Uterus (tissue), 3 donors: ENCODE measurements at regions not wholly inside any gene's neighbourhood (a gene's known extent, or its start where the extent isn't known, plus 50 kb on each side); places are given as distances from the start of the nearest gene placed in this dataset.

ENCODE experiments used
- DNase-seq, 2 donors: peaks; one replicate each; pipeline ENCODE4 v3.0.0-alpha.2; 2019 to 2020
- H3K27ac ChIP-seq, 2 donors: fragments of 200-600 bp; sonication (generic); 1 replicate in 1 of 2; 2 replicates in 1 of 2; pipeline ENCODE4 v1.5.1; 2016 to 2018
- H3K27me3 ChIP-seq, 2 donors: fragments of 200-600 bp; sonication (generic); one replicate each; pipeline ENCODE4 v1.5.1; 2018 to 2019; ENCODE audit warnings: control low read depth in 1 of 2
- H3K36me3 ChIP-seq, 2 donors: fragments of 200-600 bp; sonication (generic); one replicate each; pipeline ENCODE4 v1.5.1; 2019; ENCODE audit warnings: control low read depth in 1 of 2
- H3K4me1 ChIP-seq, 2 donors: fragments of 200-600 bp; sonication (generic); one replicate each; pipeline ENCODE4 v1.5.1; 2018 to 2019; ENCODE audit warnings: control low read depth in 1 of 2
- H3K4me3 ChIP-seq, 2 donors: fragments of 200-600 bp; sonication (generic); 1 replicate in 1 of 2; 2 replicates in 1 of 2; pipeline ENCODE4 v1.5.1; 2018 to 2019; ENCODE audit warnings: mild to moderate bottlenecking in 1 of 2
- H3K9me3 ChIP-seq, 2 donors: fragments of 200-600 bp; sonication (generic); one replicate each; pipeline ENCODE4 v1.5.1; 2019; ENCODE audit warnings: control low read depth in 1 of 2
- POLR2A ChIP-seq, 2 donors: fragments of 450-650 bp; IDR thresholded peaks; one replicate each; pipeline ENCODE4 v1.6.1; 2016; ENCODE audit warnings: antibody characterized with exemption in 2 of 2, mild to moderate bottlenecking in 1 of 2, moderate library complexity in 1 of 2
- intact Hi-C: fragments of 100-400 bp; cut with DNase I; formaldehyde crosslinking; loops from one replicate; pipeline ENCODE4 v1.15.1; 2023; ENCODE audit warnings: low total_unique reads
- TF ChIP-seq, protein P1 (sequence below), 4 experiments: fragments of 200-600 bp in 2 of 4; fragments of 450-650 bp in 2 of 4; sonication (generic) in 2 of 4; IDR thresholded peaks; one replicate each; pipeline ENCODE4 v1.5.1; 2016 to 2019; ENCODE audit warnings: antibody characterized with exemption in 4 of 4, mild to moderate bottlenecking in 2 of 4, moderate library complexity in 1 of 4
- donor health status: DM: yes; HTN: yes; CAD: no.

DNA sequence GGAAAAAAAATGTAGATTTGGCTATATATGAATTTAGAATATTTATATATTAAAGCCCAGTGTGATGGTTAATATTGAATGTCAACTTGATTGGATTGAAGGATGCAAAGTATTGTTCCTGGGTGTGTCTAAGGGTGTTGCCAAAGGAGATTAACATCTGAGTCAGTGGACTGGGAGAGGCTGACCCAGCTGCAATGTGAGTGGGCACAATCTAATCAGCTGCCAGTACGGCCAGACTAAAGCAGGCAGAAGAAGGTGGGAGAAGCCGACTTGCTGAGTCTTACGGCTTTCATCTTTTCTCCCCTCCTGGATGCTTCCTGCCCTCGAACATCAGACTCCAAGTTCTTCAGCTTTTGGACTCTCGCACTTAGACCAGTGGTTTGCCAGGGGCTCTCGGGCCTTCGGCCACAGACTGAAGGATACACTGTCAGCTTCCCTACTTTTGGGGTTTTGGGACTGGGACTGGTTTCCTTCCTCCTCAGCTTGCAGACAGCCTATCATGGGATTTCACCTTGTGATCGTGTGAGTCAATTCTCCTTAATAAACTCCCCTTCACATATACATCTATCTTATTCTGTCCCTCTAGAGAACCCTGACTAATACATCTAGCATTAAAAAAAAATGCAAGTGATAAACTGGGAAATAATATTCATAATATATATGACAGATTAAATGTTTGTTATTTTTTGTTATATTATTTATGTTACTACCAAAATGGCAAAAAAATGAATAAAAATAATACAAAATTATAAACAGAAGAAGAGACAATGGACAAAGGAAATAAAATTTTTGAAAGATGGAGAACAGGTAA, 122.4 kb downstream of the DLEU7 start:
- Histone ChIP-seq H3K4me3 (no peak overlapping the region), H3K36me3 (no peaks in the 10 kb centered on the region), H3K9me3 (no peaks in the 10 kb centered on the region), H3K4me1 (no peaks in the 10 kb centered on the region), H3K27ac (no peak overlapping the region), H3K27me3 (no peaks in the 10 kb centered on the region)
- DNase-seq = no peak
- intact Hi-C loops = no loop called here
- TF ChIP-seq, protein P1, sequence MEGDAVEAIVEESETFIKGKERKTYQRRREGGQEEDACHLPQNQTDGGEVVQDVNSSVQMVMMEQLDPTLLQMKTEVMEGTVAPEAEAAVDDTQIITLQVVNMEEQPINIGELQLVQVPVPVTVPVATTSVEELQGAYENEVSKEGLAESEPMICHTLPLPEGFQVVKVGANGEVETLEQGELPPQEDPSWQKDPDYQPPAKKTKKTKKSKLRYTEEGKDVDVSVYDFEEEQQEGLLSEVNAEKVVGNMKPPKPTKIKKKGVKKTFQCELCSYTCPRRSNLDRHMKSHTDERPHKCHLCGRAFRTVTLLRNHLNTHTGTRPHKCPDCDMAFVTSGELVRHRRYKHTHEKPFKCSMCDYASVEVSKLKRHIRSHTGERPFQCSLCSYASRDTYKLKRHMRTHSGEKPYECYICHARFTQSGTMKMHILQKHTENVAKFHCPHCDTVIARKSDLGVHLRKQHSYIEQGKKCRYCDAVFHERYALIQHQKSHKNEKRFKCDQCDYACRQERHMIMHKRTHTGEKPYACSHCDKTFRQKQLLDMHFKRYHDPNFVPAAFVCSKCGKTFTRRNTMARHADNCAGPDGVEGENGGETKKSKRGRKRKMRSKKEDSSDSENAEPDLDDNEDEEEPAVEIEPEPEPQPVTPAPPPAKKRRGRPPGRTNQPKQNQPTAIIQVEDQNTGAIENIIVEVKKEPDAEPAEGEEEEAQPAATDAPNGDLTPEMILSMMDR (IDR thresholded peaks at IDR 0.05) = no peak

DNA sequence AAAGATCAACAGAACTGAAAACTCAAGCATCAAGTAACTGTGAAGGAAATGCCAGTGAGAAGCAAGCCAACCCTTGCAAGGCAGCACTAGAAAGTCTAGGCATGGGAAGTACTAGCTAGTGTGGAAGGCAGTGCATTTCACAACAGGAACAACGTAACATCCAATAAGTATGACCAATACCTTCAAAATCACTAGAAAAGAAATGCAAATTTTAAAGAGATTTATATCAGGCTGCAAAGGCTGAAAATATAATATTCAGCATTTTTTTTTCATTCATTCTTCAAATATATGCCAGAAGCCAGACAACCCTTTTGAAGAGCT, 121.9 kb downstream of the DLEU7 start:
- Histone ChIP-seq H3K36me3 (no peaks in the 10 kb centered on the region), H3K9me3 (no peaks in the 10 kb centered on the region), H3K4me1 (no peaks in the 10 kb centered on the region), H3K27me3 (no peaks in the 10 kb centered on the region), H3K27ac (no peak overlapping the region), H3K4me3 (no peak overlapping the region)
- TF ChIP-seq, protein P1 (IDR thresholded peaks at IDR 0.05) = no peak
- no peak for TF ChIP-seq POLR2A (IDR thresholded peaks at IDR 0.05)
- DNase-seq = no peak
- intact Hi-C loops = no loop called here

DNA sequence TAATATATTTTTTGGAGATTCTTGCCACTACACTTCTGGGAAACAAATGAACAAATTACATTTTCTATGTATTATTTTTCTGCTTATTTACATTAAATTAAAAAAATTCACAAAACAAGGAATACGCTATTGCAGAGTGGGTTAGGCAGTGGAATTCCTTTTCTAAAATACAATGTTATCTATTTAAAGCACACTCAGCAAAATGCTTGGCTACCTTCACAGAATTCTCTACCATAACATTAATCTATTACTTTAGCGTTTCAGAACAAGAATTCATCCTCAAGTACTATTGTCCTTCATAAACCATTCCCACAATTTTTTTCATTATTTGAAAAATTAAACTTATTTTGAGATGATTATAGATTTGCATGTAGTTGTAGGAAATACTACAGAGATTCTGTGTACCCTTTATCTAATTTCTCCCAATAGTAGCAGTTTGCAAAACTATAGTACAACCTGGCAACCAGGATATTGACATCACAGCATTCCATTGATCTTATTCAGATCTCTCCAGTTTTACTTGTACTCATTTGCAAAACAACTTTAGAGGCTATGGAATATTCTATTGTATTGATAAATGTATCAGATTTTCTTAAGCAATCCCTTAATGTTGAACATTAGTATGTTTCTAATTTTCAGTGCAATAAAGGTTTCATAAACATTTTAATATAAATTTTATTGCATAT, 120.9 kb downstream of the DLEU7 start:
- Histone ChIP-seq H3K36me3 (no peaks in the 10 kb centered on the region), H3K27me3 (no peaks in the 10 kb centered on the region), H3K4me1 (no peaks in the 10 kb centered on the region), H3K9me3 (no peaks in the 10 kb centered on the region), H3K27ac (no peak overlapping the region), H3K4me3 (no peak overlapping the region)
- TF ChIP-seq, protein P1 (IDR thresholded peaks at IDR 0.05) = no peak
- no peak for TF ChIP-seq POLR2A (IDR thresholded peaks at IDR 0.05)
- intact Hi-C loops = no loop called here
- DNase-seq = no peak

DNA sequence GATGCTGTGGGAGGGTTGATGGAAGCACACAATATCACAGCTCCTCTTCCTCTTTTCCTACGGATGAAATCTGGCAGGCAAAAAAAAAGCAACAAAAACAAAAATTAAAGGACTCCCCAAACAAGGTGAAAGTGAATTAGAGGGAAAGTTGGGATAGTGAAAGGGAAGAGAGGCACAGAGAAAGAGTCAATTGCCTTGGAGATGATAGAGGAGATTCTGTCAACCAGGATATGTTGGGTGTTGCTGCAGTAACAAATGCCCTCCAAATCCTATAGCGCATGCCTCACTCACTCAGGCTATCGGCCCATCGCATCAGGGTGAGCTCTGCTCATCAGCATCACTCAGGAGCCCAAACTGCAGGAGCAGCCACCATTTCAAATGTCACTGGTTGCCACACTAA, 119.1 kb downstream of the DLEU7 start:
- intact Hi-C loops = no loop called here
- DNase-seq = no peak
- no peak for TF ChIP-seq POLR2A (IDR thresholded peaks at IDR 0.05)
- TF ChIP-seq, protein P1 (IDR thresholded peaks at IDR 0.05) = no peak
- no peak overlapping the region for H3K4me3 ChIP-seq
- no peaks in the 10 kb centered on the region for H3K9me3 ChIP-seq
- no peaks in the 10 kb centered on the region for H3K4me1 ChIP-seq
- H3K27ac ChIP-seq = no peak overlapping the region
- no peaks in the 10 kb centered on the region for H3K27me3 ChIP-seq
- H3K36me3 ChIP-seq = no peaks in the 10 kb centered on the region

DNA sequence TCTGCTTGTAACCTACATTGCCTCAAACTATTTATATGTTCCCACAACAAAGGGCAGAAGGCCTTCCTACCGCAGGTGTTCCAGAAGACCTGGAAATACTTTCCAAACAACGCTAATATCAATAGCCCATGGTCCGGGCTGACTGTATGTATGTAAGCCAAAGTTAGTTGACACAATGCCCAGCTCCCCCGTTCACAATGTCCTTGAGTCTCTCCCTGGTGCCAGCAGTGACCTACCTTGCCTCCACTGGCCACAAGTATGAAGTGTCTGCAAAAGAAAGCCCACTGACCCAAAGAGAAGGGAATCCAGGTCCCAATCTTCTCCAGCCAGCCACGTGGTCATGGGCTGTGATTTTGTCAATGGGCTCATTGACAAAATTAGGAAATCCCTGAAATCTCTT, 118.6 kb downstream of the DLEU7 start:
- Histone ChIP-seq H3K27me3 (no peaks in the 10 kb centered on the region), H3K27ac (no peak overlapping the region), H3K9me3 (no peaks in the 10 kb centered on the region), H3K4me3 (no peak overlapping the region), H3K36me3 (no peaks in the 10 kb centered on the region), H3K4me1 (no peaks in the 10 kb centered on the region)
- intact Hi-C loops = no loop called here
- DNase-seq = no peak
- TF ChIP-seq, protein P1 (IDR thresholded peaks at IDR 0.05) = no peak
- TF ChIP-seq POLR2A (IDR thresholded peaks at IDR 0.05) = no peak
